ENCODE measurements at regions not wholly inside any gene's neighbourhood (a gene's known extent, or its start where the extent isn't known, plus 50 kb on each side); places are given as distances from the start of the nearest gene placed in this dataset.
"Not testable (repeated sequence)": the region's sequence is repeated elsewhere in the genome, so short reads cannot be mapped to it uniquely, and the experiment has no call there.

DNA sequence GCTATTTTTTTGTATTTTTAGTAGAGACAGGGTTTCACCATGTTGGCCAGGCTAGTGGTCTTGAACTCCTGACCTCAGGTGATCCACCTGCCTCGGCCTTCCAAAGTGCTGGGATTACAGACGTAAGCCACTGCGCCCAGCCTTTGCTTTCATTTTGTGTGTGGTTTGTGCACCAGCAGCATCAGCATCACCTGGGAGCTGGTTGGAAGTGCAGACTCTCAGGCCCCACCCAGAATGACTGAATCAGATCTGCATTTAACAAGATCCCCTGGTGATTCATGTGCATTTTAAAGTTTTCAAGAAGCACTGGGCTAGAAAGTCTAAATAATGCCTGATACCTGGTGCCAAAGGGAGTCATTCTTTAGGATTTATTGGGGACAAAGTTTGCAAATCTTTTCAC, 73.4 kb upstream of the BNIP2 start:
- no peak for ATAC-seq

DNA sequence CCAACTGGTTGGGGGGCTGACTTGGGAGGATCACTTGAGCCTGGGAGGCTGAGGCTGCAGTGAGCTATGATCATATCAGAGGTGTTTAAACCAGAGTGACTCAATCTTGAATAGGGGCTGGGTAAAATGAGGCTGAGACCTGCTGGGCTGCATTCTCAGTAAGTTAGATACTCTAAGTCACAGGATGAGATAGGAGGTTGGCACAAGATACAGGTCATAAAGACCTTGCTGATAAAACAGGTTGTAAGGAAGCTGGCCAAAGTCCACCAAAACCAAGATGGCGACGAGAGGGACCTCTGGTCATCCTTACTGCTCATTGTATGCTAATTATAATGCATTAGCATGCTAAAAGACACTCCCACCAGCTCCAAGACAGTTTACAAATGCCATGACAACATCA, 71.1 kb upstream of the BNIP2 start:
- intact Hi-C loops (cut with DNase I); H3K9me3 ChIP-seq; H3K27me3 ChIP-seq; H3K36me3 ChIP-seq; ATAC-seq; DNase-seq; H3K27ac ChIP-seq; H3K4me1 ChIP-seq; H3K4me3 ChIP-seq: not testable (repeated sequence)

More for the DNA sequence above, 73.4 kb upstream of the BNIP2 start:
- H3K27me3 ChIP-seq: no peaks in the 10 kb centered on the region
- intact Hi-C loops (cut with DNase I): no loop called here
- no peaks in the 10 kb centered on the region for H3K4me1 ChIP-seq
- no peak overlapping the region for H3K4me3 ChIP-seq
- DNase-seq: no peak
- no peak overlapping the region for H3K27ac ChIP-seq
- no peaks in the 10 kb centered on the region for H3K36me3 ChIP-seq
- TF ChIP-seq, protein P1, sequence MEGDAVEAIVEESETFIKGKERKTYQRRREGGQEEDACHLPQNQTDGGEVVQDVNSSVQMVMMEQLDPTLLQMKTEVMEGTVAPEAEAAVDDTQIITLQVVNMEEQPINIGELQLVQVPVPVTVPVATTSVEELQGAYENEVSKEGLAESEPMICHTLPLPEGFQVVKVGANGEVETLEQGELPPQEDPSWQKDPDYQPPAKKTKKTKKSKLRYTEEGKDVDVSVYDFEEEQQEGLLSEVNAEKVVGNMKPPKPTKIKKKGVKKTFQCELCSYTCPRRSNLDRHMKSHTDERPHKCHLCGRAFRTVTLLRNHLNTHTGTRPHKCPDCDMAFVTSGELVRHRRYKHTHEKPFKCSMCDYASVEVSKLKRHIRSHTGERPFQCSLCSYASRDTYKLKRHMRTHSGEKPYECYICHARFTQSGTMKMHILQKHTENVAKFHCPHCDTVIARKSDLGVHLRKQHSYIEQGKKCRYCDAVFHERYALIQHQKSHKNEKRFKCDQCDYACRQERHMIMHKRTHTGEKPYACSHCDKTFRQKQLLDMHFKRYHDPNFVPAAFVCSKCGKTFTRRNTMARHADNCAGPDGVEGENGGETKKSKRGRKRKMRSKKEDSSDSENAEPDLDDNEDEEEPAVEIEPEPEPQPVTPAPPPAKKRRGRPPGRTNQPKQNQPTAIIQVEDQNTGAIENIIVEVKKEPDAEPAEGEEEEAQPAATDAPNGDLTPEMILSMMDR (IDR thresholded peaks at IDR 0.05): no peak
- H3K9me3 ChIP-seq: no peaks in the 10 kb centered on the region

DNA sequence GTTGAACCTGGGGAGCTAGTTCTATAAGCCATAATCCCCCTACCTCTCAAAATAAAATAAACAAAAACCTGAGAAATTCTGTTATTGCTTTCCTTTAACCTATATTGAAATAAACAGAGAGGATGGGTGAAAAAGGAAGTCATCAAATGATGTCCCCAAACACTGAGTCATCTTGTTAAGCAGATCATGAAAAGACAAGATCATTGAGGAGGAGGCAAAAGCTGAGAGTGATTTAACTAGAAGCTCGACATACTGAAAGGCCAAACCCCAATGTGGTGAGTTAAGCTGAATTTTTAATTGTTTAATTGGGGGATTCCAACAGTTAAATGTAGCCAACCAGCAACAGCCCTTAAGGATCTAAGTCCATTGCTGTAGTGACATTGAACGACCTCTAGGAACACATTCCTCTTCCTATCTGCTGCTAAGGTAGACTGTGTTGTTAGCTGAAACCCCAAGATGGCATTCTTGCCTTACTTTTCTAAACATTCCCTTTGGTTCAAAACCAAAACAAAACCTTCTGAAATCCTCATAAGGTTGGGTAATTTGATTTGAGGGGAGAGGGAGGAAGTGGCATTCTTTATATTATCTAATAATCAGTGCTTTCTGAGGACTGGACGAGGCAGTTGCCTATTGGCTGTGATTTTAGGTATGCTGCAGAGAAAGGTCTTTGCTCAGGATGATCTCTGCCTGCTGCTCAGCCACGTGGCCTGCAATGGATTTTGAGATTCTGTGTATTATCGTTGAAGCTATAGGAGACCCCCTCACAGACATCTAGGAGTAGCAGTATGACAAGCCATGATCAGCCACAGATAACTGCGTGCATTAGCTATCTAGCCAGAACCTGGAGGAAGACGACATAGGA, 62.7 kb upstream of the BNIP2 start:
- Histone ChIP-seq H3K4me3 (no peak overlapping the region), H3K4me1 (no peaks in the 10 kb centered on the region), H3K36me3 (no peaks in the 10 kb centered on the region), H3K27ac (no peak overlapping the region), H3K9me3 (no peaks in the 10 kb centered on the region), H3K27me3 (peaks cover 0 to 13% of the 10 kb centered on the region in 2 donors)
- intact Hi-C loops (cut with DNase I): no loop called here
- TF ChIP-seq, protein P1 (IDR thresholded peaks at IDR 0.05): no peak
- ATAC-seq (no peak), DNase-seq (no peak)

DNA sequence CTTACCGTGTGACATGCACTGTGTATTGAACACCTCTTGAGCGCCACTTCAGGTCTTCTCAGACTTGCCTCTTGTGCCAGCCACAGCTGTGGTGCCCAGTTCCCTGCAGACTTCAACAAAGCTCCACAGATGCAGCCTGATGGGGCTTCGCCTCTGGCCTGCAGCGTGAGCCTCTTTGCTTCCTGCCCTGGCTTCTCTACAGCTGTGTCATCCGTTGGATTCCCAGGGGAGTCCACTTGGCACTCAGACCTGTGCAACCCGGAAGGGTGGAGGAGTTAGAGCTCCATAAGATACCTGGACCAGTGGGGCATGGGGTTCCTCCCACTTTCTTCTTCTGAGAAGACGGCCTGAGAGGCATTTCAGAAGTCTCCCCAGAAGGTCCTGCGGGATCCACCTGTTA, 57.7 kb upstream of the BNIP2 start:
- no peak overlapping the region for H3K4me3 ChIP-seq
- DNase-seq: no peak
- TF ChIP-seq, protein P1 (IDR thresholded peaks at IDR 0.05): no peak
- peaks cover 0 to 2% of the 10 kb centered on the region in 2 donors for H3K9me3 ChIP-seq
- no peaks in the 10 kb centered on the region for H3K4me1 ChIP-seq
- ATAC-seq: no peak
- H3K36me3 ChIP-seq: no peaks in the 10 kb centered on the region
- no peak overlapping the region for H3K27ac ChIP-seq
- peaks cover 2 to 27% of the 10 kb centered on the region in 2 donors for H3K27me3 ChIP-seq
- intact Hi-C loops (cut with DNase I): no loop called here

DNA sequence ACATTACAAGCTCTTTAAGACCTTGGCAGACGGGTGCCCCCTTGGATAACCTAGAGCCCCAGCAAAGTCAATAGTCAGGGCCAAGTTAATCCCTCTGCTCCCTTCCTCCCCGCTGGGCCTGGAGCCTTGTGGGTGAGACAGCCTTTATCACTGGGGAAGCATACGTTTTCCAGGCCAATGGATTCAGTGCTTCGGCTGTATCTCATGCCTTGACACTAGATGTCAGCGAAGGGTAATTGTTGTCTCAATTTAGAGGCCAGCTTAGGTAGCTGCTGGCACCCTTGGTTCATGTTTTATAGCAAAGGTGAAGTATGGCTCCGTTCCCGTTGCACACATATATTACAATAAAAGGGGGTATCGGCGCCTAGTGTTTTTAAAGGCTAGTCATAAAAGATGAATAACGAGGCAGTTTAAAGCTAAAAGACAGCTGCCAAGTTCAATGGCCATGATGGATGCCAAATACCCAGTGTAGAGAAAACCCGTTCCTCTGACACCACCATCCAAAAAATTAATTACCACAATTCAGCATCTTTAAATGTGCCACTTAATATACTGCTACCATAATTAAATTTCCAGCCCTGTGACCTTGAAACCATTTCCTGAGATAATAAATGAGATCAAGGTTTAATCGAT, 52.3 kb upstream of the BNIP2 start:
- no peak for DNase-seq
- Histone ChIP-seq H3K4me3 (no peak overlapping the region), H3K4me1 (no peaks in the 10 kb centered on the region), H3K27me3 (peaks cover 2 to 19% of the 10 kb centered on the region in 2 donors), H3K36me3 (no peaks in the 10 kb centered on the region), H3K27ac (no peak overlapping the region), H3K9me3 (peaks cover 0 to 2% of the 10 kb centered on the region in 2 donors)
- no peak for ATAC-seq
- TF ChIP-seq, protein P1 (IDR thresholded peaks at IDR 0.05): no peak
- intact Hi-C loops (cut with DNase I): no loop called here

All from left lung (tissue), 4 donors.